ENCODE measurements at regions not wholly inside any gene's neighbourhood (a gene's known extent, or its start where the extent isn't known, plus 50 kb on each side); places are given as distances from the start of the nearest gene placed in this dataset.

- no peak overlapping the region for H3K4me3 Mint-ChIP-seq
Observed at GRCh38 chr2:195408196-195408595, 248.8 kb upstream of the SLC39A10 start.

GRCh38 chr2:195407783-195408182 is 249.2 kb upstream of the SLC39A10 start:
- TF ChIP-seq, protein P1, sequence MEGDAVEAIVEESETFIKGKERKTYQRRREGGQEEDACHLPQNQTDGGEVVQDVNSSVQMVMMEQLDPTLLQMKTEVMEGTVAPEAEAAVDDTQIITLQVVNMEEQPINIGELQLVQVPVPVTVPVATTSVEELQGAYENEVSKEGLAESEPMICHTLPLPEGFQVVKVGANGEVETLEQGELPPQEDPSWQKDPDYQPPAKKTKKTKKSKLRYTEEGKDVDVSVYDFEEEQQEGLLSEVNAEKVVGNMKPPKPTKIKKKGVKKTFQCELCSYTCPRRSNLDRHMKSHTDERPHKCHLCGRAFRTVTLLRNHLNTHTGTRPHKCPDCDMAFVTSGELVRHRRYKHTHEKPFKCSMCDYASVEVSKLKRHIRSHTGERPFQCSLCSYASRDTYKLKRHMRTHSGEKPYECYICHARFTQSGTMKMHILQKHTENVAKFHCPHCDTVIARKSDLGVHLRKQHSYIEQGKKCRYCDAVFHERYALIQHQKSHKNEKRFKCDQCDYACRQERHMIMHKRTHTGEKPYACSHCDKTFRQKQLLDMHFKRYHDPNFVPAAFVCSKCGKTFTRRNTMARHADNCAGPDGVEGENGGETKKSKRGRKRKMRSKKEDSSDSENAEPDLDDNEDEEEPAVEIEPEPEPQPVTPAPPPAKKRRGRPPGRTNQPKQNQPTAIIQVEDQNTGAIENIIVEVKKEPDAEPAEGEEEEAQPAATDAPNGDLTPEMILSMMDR (IDR thresholded peaks at IDR 0.05; ENCODE audit: unreplicated experiment in 3 of 3): no peak
- Mint-ChIP-seq H3K27ac (no peak overlapping the region), H3K36me3 (ENCODE audit: low read depth) (no peaks in the 10 kb centered on the region), H3K9me3 (peaks cover 5% of the 10 kb centered on the region), H3K4me1 (peaks cover 25% of the 10 kb centered on the region), H3K4me3 (no peak overlapping the region), H3K27me3 (ENCODE audit: low read depth) (no peaks in the 10 kb centered on the region)

More at GRCh38 chr2:195408196-195408595, 248.8 kb upstream of the SLC39A10 start:
- Mint-ChIP-seq H3K27me3 (ENCODE audit: low read depth) (no peaks in the 10 kb centered on the region), H3K36me3 (ENCODE audit: low read depth) (no peaks in the 10 kb centered on the region), H3K4me1 (peaks cover 25% of the 10 kb centered on the region), H3K27ac (no peak overlapping the region), H3K9me3 (peaks cover 3% of the 10 kb centered on the region)
- TF ChIP-seq, protein P1 (IDR thresholded peaks at IDR 0.05; ENCODE audit: unreplicated experiment in 3 of 3): no peak

GRCh38 chr2:195406886-195407603 is 250.0 kb upstream of the SLC39A10 start:
- Mint-ChIP-seq H3K27ac (peak overlapping the region; percentile 41 to 93 (median 78)), H3K36me3 (ENCODE audit: low read depth) (no peaks in the 10 kb centered on the region), H3K27me3 (ENCODE audit: low read depth) (no peaks in the 10 kb centered on the region), H3K4me3 (no peak overlapping the region), H3K4me1 (peaks cover 25% of the 10 kb centered on the region), H3K9me3 (peaks cover 6% of the 10 kb centered on the region)
- TF ChIP-seq, protein P1 (IDR thresholded peaks at IDR 0.05; ENCODE audit: unreplicated experiment in 3 of 3): no peak

DNA sequence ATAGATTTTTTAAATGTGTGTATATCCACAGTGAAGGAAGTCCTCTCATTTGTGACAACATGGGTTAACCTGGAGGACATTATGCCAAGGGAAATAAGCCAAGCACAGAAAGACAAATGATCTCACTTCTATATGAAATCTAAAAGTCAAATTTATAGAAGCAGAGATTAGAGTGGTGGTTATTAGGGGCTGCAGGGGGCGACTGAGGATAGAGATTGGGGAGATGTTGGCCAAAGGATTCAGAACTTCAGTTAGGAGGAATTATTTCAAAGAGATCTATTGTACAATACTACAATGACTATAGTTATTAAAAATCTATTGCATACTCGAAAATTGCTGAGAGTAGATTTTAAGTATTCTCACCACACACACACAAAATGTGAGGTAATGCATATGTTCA is 252.4 kb upstream of the SLC39A10 start:
- Mint-ChIP-seq H3K4me1 (peaks cover 18% of the 10 kb centered on the region), H3K36me3 (ENCODE audit: low read depth) (no peaks in the 10 kb centered on the region), H3K4me3 (no peak overlapping the region), H3K27me3 (ENCODE audit: low read depth) (no peaks in the 10 kb centered on the region), H3K9me3 (peaks cover 6% of the 10 kb centered on the region), H3K27ac (peak overlapping the region in 1 of 3 experiments; percentile 24)
- TF ChIP-seq, protein P1 (IDR thresholded peaks at IDR 0.05; ENCODE audit: unreplicated experiment in 3 of 3): no peak

GRCh38 chr2:195396479-195396878 is 260.5 kb upstream of the SLC39A10 start:
- Mint-ChIP-seq H3K27me3 (ENCODE audit: low read depth) (no peaks in the 10 kb centered on the region), H3K36me3 (ENCODE audit: low read depth) (no peaks in the 10 kb centered on the region), H3K4me1 (no peaks in the 10 kb centered on the region), H3K9me3 (no peaks in the 10 kb centered on the region), H3K4me3 (no peak overlapping the region), H3K27ac (peak overlapping the region in 1 of 3 experiments; percentile 24)
- TF ChIP-seq, protein P1 (IDR thresholded peaks at IDR 0.05; ENCODE audit: unreplicated experiment in 3 of 3): no peak

GRCh38 chr2:195395362-195395761 is 261.7 kb upstream of the SLC39A10 start:
- Mint-ChIP-seq H3K27ac (no peak overlapping the region), H3K36me3 (ENCODE audit: low read depth) (no peaks in the 10 kb centered on the region), H3K27me3 (ENCODE audit: low read depth) (no peaks in the 10 kb centered on the region), H3K4me3 (no peak overlapping the region), H3K4me1 (no peaks in the 10 kb centered on the region), H3K9me3 (no peaks in the 10 kb centered on the region)
- TF ChIP-seq, protein P1 (IDR thresholded peaks at IDR 0.05; ENCODE audit: unreplicated experiment in 3 of 3): no peak
